GM21390 (cell line): ENCODE measurements at regions not wholly inside any gene's neighbourhood (a gene's known extent, or its start where the extent isn't known, plus 50 kb on each side); places are given as distances from the start of the nearest gene placed in this dataset.

Experiments
- ATAC-seq: cut with Tn5 transposase; IDR thresholded peaks from one replicate; pipeline ENCODE4 v1.9.1; 2021; ENCODE audit not compliant: unreplicated experiment

GRCh38 chr2:104788742-104789455 is 65.0 kb upstream of the POU3F3 start:
- ATAC-seq, result no peak

GRCh38 chr2:104790100-104790811 is 63.7 kb upstream of the POU3F3 start:
- ATAC-seq, result no peak

GRCh38 chr2:104790901-104791495 is 62.9 kb upstream of the POU3F3 start:
- no peak for ATAC-seq

DNA sequence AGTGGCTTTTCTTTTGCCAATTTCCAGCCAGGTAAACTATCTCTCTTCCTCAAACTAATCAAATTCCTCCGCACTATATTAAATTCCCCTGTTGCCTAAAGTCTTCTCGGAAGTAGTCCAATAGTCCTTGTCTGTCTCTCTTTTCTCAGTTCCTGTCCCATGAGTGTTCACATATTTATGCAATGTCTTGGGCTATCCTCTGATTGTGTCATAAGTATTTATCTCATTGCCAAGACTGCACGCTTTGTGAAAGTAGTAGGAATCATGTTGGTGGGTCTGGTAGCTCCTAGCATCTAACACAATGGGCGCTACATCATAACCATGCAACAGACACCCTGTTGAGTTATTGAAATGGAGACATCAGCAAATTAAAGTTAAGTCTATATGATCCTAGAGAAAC is 59.9 kb upstream of the POU3F3 start:
- no peak for ATAC-seq

DNA sequence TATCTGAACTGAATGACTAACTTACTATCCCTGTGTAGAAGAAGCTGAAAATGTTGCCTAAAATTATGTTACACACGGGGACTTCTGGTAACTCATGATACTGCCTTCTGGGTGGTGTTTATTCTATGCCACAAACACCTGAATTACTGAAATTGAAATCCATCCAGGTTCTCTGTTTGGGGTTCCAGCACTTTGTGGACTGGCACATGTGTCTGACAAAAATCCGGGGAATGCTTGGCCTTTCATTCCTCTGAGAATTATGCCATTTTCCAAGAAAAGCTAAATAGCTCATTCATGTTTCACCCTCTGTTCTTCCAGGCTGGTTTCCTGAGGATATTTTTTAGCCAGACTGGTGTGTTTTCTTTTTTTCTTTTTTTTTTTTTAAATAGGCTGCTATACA is 59.5 kb upstream of the POU3F3 start:
- no peak for ATAC-seq
